B cell (primary cell): ENCODE measurements at regions not wholly inside any gene's neighbourhood (a gene's known extent, or its start where the extent isn't known, plus 50 kb on each side); places are given as distances from the start of the nearest gene placed in this dataset.

ENCODE experiments used
- CTCF ChIP-seq: fragments of 200-600 bp; IDR thresholded peaks from one replicate; pipeline ENCODE4 v1.8.0; 2022; ENCODE audit warnings: antibody characterized with exemption, mild to moderate bottlenecking
- EZH2 ChIP-seq: IDR thresholded peaks from 2 replicates; pipeline ENCODE4 v1.6.1; 2012; ENCODE audit warnings: borderline replicate concordance, low read depth, mild to moderate bottlenecking, moderate library complexity, low read length; ENCODE audit not compliant: insufficient read depth, poor library complexity, severe bottlenecking

GRCh38 chr2:5172923-5173322 is 519.3 kb upstream of the SOX11 start:
- TF ChIP-seq CTCF, result no peak
- no peak for TF ChIP-seq EZH2
